ENCODE measurements at regions not wholly inside any gene's neighbourhood (a gene's known extent, or its start where the extent isn't known, plus 50 kb on each side); places are given as distances from the start of the nearest gene placed in this dataset.

DNA sequence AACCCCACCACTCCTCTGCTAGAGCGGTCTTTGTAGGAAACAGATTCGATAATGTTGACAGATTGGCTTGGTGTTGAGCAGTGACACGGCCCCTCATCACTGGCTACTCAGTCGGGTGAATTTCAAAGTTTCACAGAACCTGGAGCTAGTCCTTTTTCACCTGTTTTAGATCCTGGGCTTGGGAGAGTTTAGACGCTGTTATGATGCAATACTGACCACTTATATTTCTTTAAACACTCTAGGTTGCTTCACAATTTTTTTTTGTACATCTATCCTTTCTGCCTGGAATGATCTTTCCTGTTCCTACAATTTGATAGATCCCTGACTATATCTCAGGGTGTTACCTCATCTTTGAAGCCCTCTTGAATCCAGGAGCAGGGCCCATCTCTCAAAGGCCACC is 97.1 kb upstream of the ATP10A start:
- DNase-seq (ENCODE audit: low spot score): no peak

GRCh38 chr15:25959100-25959499 is 96.0 kb upstream of the ATP10A start:
- no peak for DNase-seq (ENCODE audit: low spot score)

- no peak for DNase-seq (ENCODE audit: low spot score)
These were observed 92.5 kb upstream of the ATP10A start for GRCh38 chr15:25955628-25956027.

DNA sequence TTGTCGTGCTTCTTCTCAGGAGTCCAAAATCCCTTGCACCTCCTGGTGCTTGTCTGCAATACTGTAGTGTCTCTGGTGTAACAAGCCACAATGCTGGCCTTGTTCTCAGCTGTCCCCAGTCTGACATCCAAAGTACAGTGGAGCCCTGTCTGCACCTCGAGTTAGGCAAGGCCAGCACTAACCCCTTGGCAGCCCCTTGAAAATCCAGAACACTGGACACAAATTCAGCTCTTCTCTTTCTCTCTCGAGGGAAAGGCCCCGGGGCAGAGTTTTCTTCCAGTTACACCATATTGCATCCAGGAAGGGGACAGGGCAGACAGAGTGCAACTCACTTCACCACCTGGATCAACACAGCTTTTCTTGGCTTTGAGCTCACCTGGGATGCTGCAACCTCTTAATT is 91.3 kb upstream of the ATP10A start:
- DNase-seq (ENCODE audit: low spot score): no peak

- no peak for DNase-seq (ENCODE audit: low spot score)
These were observed 86.9 kb upstream of the ATP10A start for GRCh38 chr15:25950014-25950413.

DNA sequence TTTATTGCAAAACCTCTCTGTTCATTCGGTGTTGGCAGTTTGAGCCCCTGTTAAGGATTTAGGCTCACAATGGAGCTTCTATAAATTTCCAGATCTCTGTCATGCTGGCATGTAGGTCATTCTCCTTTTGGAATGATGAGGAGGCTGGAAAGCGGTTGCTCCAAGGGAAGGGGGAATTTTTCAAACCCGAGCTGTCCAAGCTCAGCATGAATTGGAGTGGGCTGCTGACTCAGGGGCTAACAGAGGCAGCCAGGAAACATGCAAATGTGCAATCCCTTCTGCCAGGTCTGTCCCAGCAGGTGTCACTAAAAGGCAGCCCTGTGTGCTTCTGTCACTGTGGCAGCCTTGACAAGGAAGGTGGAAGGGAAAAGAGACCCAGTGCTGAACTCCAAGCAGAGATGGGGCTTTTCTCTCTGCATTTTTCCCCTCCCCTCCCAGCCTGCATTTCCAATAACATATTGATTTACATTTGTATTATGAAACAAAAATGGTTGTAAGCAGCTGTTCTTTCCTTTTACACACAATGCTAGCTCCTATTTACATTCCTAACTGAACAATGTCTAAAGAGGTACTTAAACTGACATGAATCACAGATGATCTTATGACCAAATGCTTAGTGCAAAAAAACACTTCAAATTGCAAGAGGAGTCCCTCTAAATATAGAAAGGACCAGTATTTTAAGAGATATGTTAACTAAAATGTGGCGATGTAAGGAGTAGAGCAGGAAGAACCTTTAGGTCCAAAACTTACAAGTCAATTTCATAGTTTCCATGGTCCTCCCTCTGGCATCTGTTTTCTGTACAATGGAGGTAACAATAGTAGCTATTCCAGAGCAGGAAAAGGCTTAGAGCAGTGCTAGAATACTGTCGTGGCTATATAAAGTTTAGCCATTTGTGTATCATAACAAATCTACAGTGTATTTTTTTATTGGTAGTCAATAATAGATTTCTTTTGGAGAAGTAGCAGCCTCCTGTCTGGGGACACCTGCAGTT is 84.5 kb upstream of the ATP10A start:
- no peak for DNase-seq (ENCODE audit: low spot score)

DNA sequence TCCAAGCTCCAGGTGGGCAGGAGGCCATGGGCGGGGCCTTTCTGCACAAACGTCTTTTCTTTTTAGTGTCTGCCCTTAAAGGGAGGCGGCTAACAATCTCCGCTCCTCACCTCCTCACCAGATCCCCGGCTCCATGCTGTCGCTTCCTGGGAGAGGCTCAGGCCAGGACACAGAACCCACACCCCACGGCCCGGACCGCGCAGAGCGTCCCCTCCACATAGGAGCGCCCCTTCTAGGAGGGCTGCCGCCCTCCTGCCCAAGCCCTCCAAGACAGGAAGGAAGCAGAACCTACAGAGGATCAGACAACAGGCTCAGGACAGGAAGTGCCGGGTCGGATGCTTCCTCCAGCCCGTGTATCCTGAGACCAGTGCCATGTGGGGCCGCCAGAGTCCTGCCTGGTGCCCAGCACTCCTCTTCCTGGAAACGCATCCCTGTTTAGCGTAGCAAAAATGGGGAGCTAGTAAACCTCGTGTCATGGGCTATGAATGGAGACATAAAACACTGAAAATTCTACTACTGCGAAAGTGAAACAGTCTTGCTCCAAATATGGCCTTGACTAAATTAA is 83.2 kb upstream of the ATP10A start:
- DNase-seq (ENCODE audit: low spot score): no peak

- no peak for DNase-seq (ENCODE audit: low spot score)
These were observed 81.3 kb upstream of the ATP10A start for GRCh38 chr15:25944386-25944785.

GRCh38 chr15:25943831-25944230 is 80.7 kb upstream of the ATP10A start:
- no peak for DNase-seq (ENCODE audit: low spot score)

GRCh38 chr15:25939122-25939521 is 76.0 kb upstream of the ATP10A start:
- peak; percentile 26 for DNase-seq (ENCODE audit: low spot score)

DNA sequence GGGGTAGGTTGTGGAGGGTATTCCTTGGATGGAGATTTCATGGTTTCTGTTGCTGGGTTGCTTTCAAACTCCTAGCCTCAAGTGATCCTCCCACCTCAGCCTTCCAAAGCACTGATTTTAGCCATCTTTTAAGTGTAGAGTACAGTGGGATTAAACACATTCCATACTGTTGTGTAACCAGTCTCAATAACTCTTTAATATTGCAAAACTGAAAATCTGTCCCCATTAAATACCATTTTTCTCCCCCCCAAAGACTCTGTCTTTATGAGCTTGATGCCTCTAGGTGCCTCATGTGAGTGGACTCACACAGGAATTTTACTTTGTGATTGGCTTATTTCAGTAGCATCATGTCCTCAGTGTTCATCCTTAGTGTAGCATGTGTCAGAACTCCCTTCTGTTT is 74.7 kb upstream of the ATP10A start:
- no peak for DNase-seq (ENCODE audit: low spot score)

- no peak for DNase-seq (ENCODE audit: low spot score)
These were observed 72.9 kb upstream of the ATP10A start for GRCh38 chr15:25936004-25936403.

DNA sequence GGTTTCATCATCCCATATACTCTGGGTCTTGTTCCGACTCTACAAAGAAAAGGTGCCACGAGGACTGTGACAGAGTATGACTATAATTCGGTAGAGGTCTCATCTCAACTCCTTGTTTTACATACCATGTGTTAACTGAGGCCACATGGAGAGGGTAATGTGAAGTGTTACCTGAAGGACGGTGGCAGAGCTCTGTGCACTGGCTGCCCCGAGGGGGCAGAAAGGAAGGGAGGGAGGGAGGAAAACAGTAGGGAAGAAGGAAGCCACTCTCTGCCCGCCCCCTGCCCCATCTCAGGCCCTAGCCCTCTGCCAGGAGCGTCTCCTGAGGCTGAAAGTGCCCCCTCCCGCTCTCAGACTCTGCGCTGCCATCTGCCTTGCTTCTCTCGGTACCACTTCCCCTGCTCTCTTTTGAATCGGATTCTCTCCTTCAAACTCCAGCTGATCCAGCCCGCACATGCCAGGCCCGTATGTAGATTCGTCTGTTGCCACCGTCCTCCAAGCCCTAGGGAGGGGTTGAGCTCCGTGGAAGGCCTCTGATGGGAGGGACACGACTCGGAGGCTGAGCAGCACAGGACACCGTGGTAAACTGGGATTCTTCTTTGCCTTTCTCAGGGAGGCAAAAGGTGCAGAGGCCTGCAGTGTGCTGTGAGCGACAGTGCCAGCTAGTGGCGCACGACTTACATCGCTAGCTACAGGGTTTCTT is 70.5 kb upstream of the ATP10A start:
- peak; percentile 92 for DNase-seq (ENCODE audit: low spot score)

DNA sequence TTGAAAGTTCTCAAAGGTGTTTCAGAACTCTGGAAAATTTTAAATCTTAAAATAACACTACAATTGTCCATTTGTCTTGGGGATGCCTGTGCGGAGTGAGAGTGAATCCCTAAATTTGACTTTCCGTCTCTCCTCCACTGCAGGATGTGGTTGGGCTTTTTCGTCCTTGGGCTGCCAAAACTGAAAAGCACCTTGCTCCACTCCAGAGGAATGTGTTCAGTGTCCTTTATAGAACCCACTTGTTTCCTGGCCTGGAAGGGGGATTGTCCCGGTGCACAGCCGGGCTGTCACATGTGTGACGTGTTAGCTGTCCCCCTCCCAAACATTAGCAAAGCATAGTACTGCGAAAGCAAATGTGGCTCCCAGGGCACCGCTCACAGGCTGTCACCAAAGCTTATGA is 69.6 kb upstream of the ATP10A start:
- no peak for DNase-seq (ENCODE audit: low spot score)

DNA sequence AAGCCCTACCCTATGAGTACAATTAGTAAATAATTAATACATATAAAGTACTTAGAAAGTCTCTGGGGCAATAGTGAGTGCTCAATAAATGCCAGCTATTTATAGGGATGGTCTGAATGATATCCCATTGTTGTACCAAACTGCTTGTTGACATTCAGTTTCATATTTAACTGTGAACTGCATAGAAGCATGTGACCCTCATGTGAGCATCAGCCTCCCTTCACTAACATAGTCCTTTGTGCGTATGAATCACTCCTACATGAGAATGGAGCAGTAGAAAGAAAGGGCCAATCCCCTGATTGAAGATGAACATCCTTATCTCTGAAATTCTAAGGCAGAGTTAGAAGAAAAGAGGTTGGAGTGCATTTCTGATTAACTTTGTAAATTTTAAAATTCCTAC is 68.7 kb upstream of the ATP10A start:
- no peak for DNase-seq (ENCODE audit: low spot score)

DNA sequence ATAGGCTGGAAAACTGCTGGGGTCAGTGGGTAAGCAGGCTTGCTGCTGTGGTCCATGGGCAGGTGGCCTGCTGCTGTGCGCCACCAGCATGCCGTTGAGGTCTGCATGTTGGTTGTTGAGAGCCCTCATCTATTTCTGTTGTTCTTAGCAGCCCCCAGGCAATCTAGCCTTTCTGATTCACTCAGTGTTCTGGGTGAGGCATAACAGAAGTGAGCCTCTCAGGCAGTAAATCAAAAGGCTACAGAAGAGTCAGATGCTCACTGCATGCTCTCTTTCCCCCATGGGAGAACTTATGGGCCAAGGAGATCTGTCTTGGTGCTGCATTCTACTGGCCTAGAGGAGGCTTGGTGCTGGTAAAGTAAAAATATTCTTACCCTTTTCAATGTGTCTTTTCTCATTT is 67.8 kb upstream of the ATP10A start:
- no peak for DNase-seq (ENCODE audit: low spot score)
